ENCODE measurements at regions not wholly inside any gene's neighbourhood (a gene's known extent, or its start where the extent isn't known, plus 50 kb on each side); places are given as distances from the start of the nearest gene placed in this dataset.
A peak's percentile ranks its signal among the peaks of the same experiment; 100 is the strongest.
"Not testable (repeated sequence)": the region's sequence is repeated elsewhere in the genome, so short reads cannot be mapped to it uniquely, and the experiment has no call there.

DNA sequence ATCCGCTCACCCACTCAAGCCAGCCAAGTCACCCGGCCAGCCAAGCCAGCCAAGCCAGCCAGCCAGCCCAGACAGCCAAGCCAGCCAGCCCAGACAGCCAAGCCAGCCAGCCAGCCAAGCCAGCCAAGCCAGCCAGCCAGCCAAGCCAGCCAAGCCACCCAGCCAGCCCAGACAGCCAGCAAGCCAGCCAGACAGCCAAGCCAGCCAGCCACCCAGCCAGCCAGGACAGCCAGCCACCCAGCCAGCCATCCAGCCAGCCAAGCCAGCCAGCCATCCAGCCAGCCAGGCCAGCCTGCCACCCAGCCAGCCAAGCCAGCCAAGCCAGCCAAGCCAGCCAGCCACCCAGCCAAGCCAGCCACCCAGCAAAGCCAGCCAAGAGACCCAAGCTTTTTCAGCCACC, 316.8 kb upstream of the PLGLB2 start:
- CTCF ChIA-PET; DNase-seq; POLR2A ChIA-PET; H3K4me1 Mint-ChIP-seq (ENCODE audit: low read depth); H3K27ac Mint-ChIP-seq; H3K9me3 Mint-ChIP-seq (ENCODE audit: insufficient read depth); H3K27me3 Mint-ChIP-seq (ENCODE audit: low read depth); ATAC-seq; H3K4me3 Mint-ChIP-seq; H3K36me3 Mint-ChIP-seq (ENCODE audit: low read depth): not testable (repeated sequence)

DNA sequence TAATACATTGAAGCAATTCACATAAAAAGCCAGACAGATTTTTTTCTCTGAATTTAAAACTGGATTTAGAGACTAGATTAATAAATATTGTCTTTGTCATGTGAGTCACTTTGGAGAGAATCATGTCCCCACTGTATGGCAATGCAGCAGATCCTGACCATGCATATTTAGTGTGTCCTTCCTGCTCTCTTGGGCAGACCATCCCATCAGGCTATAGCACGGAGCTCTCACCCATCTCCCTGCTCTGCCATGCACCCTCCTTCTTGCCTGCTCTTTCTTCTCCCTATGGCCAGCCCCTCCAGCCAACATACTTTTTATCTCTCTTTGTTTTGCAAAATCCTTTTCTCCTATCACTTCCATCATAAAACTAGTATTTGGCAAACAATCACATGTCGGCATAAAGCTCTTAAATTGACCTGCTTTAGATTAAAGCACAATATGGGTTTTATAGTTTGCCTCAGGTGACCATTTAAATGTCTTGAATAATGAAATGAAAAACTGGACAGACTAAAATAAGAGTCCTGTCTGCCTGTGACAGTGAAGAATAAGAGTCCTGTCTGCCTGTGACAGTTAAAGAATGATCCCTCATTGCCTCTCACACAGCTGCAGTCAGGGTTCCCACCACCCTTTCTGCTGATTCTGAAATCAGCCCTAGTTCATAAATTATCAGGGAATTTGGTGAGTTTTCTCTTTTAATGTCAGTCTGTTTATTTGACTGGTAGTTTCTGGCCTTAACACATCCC, 315.0 kb upstream of the PLGLB2 start:
- DNase-seq; CTCF ChIA-PET; H3K4me1 Mint-ChIP-seq (ENCODE audit: low read depth); ATAC-seq; H3K36me3 Mint-ChIP-seq (ENCODE audit: low read depth); POLR2A ChIA-PET; H3K27me3 Mint-ChIP-seq (ENCODE audit: low read depth); H3K9me3 Mint-ChIP-seq (ENCODE audit: insufficient read depth); H3K27ac Mint-ChIP-seq; H3K4me3 Mint-ChIP-seq: not testable (repeated sequence)

- POLR2A ChIA-PET; DNase-seq; H3K27me3 Mint-ChIP-seq (ENCODE audit: low read depth); H3K27ac Mint-ChIP-seq; H3K4me3 Mint-ChIP-seq; H3K4me1 Mint-ChIP-seq (ENCODE audit: low read depth); ATAC-seq; CTCF ChIA-PET; H3K9me3 Mint-ChIP-seq (ENCODE audit: insufficient read depth); H3K36me3 Mint-ChIP-seq (ENCODE audit: low read depth): not testable (repeated sequence)
Observed at GRCh38 chr2:87436007-87436406, 311.9 kb upstream of the PLGLB2 start.

DNA sequence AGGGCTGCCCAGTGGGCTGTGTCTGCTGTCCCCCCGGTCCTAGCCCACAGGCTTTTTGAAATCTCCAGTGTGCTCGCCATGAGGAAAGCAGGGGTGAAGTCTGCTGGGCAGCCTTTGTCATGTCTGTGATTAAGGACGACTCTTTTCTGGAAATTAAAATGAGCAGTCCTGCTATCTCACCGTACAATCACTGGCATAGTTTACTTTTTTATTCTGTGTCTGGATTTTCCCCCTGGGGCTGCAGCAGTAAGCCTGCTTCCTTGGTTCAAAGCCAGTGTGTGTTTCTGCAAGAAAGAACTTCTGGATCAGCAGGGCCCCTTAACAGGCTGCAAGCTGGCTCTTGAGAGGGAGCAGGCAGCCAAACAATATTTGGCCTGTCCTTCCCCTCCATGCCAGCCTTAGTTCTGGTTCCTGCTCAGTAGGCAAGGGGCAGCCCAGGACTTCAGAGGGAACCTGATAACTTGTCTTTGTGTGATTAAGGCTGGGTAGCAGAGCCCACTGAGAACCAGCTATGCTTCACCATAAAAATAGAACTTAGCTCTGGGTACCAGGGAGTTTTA, 310.1 kb upstream of the PLGLB2 start:
- CTCF ChIA-PET; H3K4me1 Mint-ChIP-seq (ENCODE audit: low read depth); DNase-seq; H3K4me3 Mint-ChIP-seq; H3K27me3 Mint-ChIP-seq (ENCODE audit: low read depth); H3K27ac Mint-ChIP-seq; POLR2A ChIA-PET; H3K36me3 Mint-ChIP-seq (ENCODE audit: low read depth); ATAC-seq; H3K9me3 Mint-ChIP-seq (ENCODE audit: insufficient read depth): not testable (repeated sequence)

GRCh38 chr2:87438780-87439454, 309.0 kb upstream of the PLGLB2 start:
- H3K4me3 Mint-ChIP-seq; H3K36me3 Mint-ChIP-seq (ENCODE audit: low read depth); CTCF ChIA-PET: not testable (repeated sequence)

GRCh38 chr2:87439617-87440204, 308.2 kb upstream of the PLGLB2 start:
- not testable (repeated sequence) for H3K27ac Mint-ChIP-seq

More at GRCh38 chr2:87438780-87439454, 309.0 kb upstream of the PLGLB2 start:
- H3K9me3 Mint-ChIP-seq (ENCODE audit: insufficient read depth); H3K27me3 Mint-ChIP-seq (ENCODE audit: low read depth); H3K27ac Mint-ChIP-seq; POLR2A ChIA-PET; ATAC-seq; DNase-seq: not testable (repeated sequence)
- H3K4me1 Mint-ChIP-seq (ENCODE audit: low read depth), result peaks cover 13% of the 10 kb centered on the region

GRCh38 chr2:87440650-87441049, 307.2 kb upstream of the PLGLB2 start:
- H3K36me3 Mint-ChIP-seq (ENCODE audit: low read depth); POLR2A ChIA-PET; H3K4me3 Mint-ChIP-seq; H3K9me3 Mint-ChIP-seq (ENCODE audit: insufficient read depth); CTCF ChIA-PET; DNase-seq; H3K27me3 Mint-ChIP-seq (ENCODE audit: low read depth); ATAC-seq: not testable (repeated sequence)
- H3K4me1 Mint-ChIP-seq (ENCODE audit: low read depth), result peaks cover 15% of the 10 kb centered on the region
- H3K27ac Mint-ChIP-seq, result peak overlapping the region; percentile 71

More at GRCh38 chr2:87439617-87440204, 308.2 kb upstream of the PLGLB2 start:
- H3K4me3 Mint-ChIP-seq; ATAC-seq; H3K9me3 Mint-ChIP-seq (ENCODE audit: insufficient read depth); H3K27me3 Mint-ChIP-seq (ENCODE audit: low read depth); DNase-seq; H3K36me3 Mint-ChIP-seq (ENCODE audit: low read depth); CTCF ChIA-PET; POLR2A ChIA-PET: not testable (repeated sequence)
- H3K4me1 Mint-ChIP-seq (ENCODE audit: low read depth), result peaks cover 15% of the 10 kb centered on the region

GRCh38 chr2:87441375-87441774, 306.5 kb upstream of the PLGLB2 start:
- H3K4me3 Mint-ChIP-seq; CTCF ChIA-PET; POLR2A ChIA-PET; H3K27me3 Mint-ChIP-seq (ENCODE audit: low read depth); ATAC-seq; H3K36me3 Mint-ChIP-seq (ENCODE audit: low read depth); DNase-seq; H3K27ac Mint-ChIP-seq; H3K9me3 Mint-ChIP-seq (ENCODE audit: insufficient read depth): not testable (repeated sequence)
- H3K4me1 Mint-ChIP-seq (ENCODE audit: low read depth), result peaks cover 17% of the 10 kb centered on the region

- CTCF ChIA-PET; H3K36me3 Mint-ChIP-seq (ENCODE audit: low read depth); H3K9me3 Mint-ChIP-seq (ENCODE audit: insufficient read depth); H3K27me3 Mint-ChIP-seq (ENCODE audit: low read depth); POLR2A ChIA-PET: not testable (repeated sequence)
- Mint-ChIP-seq H3K4me1 (ENCODE audit: low read depth) (peaks cover 17% of the 10 kb centered on the region), H3K27ac (peak overlapping the region; percentile 80), H3K4me3 (peak overlapping the region; percentile 18)
- peak; percentile 43 for DNase-seq
- ATAC-seq, result peak; percentile 96
Observed at GRCh38 chr2:87442983-87443577, 304.8 kb upstream of the PLGLB2 start.

DNA sequence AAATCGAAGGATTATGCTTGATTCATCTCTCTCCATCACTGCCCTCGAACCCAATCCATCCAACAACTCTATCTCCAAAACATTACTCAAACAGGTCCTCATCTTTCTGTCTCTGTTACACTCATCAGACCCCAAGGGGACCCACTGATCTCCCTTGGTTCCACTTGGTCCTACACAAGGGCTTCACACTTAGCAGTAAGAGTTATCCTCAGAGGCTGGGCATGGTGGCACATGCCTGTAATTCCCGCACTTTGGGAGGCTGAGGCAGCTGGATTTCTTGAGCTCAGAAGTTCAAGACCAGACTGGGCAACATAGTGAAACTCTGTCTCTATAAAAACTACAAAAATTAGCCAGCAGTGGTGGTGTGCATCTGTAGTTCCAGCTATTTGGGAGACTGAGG, 302.9 kb upstream of the PLGLB2 start:
- POLR2A ChIA-PET; H3K4me3 Mint-ChIP-seq; H3K27me3 Mint-ChIP-seq (ENCODE audit: low read depth); H3K27ac Mint-ChIP-seq; DNase-seq; H3K9me3 Mint-ChIP-seq (ENCODE audit: insufficient read depth); CTCF ChIA-PET; H3K36me3 Mint-ChIP-seq (ENCODE audit: low read depth); ATAC-seq: not testable (repeated sequence)
- H3K4me1 Mint-ChIP-seq (ENCODE audit: low read depth), result peaks cover 17% of the 10 kb centered on the region

DNA sequence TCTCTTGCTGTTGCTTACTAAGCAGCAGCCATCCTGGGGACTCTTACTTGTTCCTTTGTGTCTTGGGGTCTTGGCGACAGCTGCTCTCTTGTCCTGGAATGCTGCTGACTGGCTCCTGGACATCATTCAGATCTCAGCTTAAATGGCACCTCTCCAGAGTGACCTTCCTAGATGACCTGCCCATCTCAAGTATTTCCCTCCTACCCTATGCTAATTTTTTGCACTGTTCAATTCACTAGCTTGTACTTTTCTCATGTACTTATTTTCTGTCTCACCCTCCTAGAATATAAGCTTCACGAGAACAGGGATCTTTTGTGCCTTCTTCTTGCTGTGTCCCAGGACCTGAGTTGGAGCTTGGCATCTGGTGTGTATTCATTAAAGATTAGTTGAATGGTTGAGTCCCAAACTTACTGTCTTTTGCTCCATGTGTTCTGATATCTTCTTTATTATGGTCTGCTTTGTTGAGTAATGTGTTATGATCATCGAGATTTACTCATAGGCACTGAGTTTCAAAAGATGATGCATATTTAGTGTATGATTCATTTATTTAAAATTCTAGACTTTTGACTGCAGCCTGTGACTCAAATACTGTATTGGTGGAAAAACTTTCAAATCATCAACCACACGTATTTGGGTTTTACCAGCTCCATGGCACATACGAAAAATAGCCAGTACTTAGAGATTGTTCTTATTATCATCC, 302.1 kb upstream of the PLGLB2 start:
- CTCF ChIA-PET; DNase-seq; H3K27ac Mint-ChIP-seq; H3K36me3 Mint-ChIP-seq (ENCODE audit: low read depth); POLR2A ChIA-PET; H3K9me3 Mint-ChIP-seq (ENCODE audit: insufficient read depth); H3K27me3 Mint-ChIP-seq (ENCODE audit: low read depth); H3K4me3 Mint-ChIP-seq; ATAC-seq: not testable (repeated sequence)
- H3K4me1 Mint-ChIP-seq (ENCODE audit: low read depth), result peaks cover 17% of the 10 kb centered on the region
